Stimulated activated CD8-positive, alpha-beta memory T cell treated with anti-CD3 and anti-CD28 coated beads, Interleukin-12 subunit alpha, Interleukin-12 subunit beta, amount 100 ng/mL, for 24 hours (primary cell): ENCODE measurements at regions not wholly inside any gene's neighbourhood (a gene's known extent, or its start where the extent isn't known, plus 50 kb on each side); places are given as distances from the start of the nearest gene placed in this dataset.

ENCODE experiments used
- DNase-seq: peaks from one replicate; pipeline ENCODE4 v3.0.0-alpha.2; 2020; ENCODE audit errors: extremely low read depth

- no peak for DNase-seq
Measured at GRCh38 chr10:43959364-43960134, 310.9 kb upstream of the ZNF32 start.

- DNase-seq: no peak
Measured at GRCh38 chr10:43958964-43959363, 310.3 kb upstream of the ZNF32 start.

GRCh38 chr10:43958071-43958432 is 309.4 kb upstream of the ZNF32 start:
- DNase-seq: no peak

- DNase-seq: no peak
Measured at GRCh38 chr10:43957267-43958070, 308.8 kb upstream of the ZNF32 start.

- no peak for DNase-seq
Measured at GRCh38 chr10:43955978-43956377, 307.3 kb upstream of the ZNF32 start.

GRCh38 chr10:43955002-43955596 is 306.4 kb upstream of the ZNF32 start:
- DNase-seq: no peak

GRCh38 chr10:43953672-43954071 is 305.0 kb upstream of the ZNF32 start:
- DNase-seq: no peak

GRCh38 chr10:43952760-43953159 is 304.1 kb upstream of the ZNF32 start:
- no peak for DNase-seq

- DNase-seq: no peak
Measured at GRCh38 chr10:43949351-43949750, 300.7 kb upstream of the ZNF32 start.

GRCh38 chr10:43946445-43946844 is 297.8 kb upstream of the ZNF32 start:
- no peak for DNase-seq

GRCh38 chr10:43945908-43946307 is 297.2 kb upstream of the ZNF32 start:
- no peak for DNase-seq

GRCh38 chr10:43945094-43945730 is 296.5 kb upstream of the ZNF32 start:
- no peak for DNase-seq

- no peak for DNase-seq
Measured at GRCh38 chr10:43944381-43945093, 295.9 kb upstream of the ZNF32 start.

GRCh38 chr10:43943818-43944360 is 295.2 kb upstream of the ZNF32 start:
- no peak for DNase-seq

GRCh38 chr10:43943119-43943817 is 294.6 kb upstream of the ZNF32 start:
- DNase-seq: no peak

- no peak for DNase-seq
Measured at GRCh38 chr10:43942096-43942850, 293.6 kb upstream of the ZNF32 start.

- DNase-seq: no peak
Measured at GRCh38 chr10:43940898-43941837, 292.5 kb upstream of the ZNF32 start.

GRCh38 chr10:43939939-43940820 is 291.5 kb upstream of the ZNF32 start:
- no peak for DNase-seq
